ENCODE measurements at regions not wholly inside any gene's neighbourhood (a gene's known extent, or its start where the extent isn't known, plus 50 kb on each side); places are given as distances from the start of the nearest gene placed in this dataset.

GRCh38 chr5:68740226-68740910, 353.4 kb upstream of the SLC30A5 start:
- H3K4me3 Mint-ChIP-seq, result no peak overlapping the region
- H3K4me1 Mint-ChIP-seq (ENCODE audit: low read depth), result peaks cover 9% of the 10 kb centered on the region
- H3K27ac Mint-ChIP-seq, result no peak overlapping the region
- H3K36me3 Mint-ChIP-seq, result no peaks in the 10 kb centered on the region
- H3K27me3 Mint-ChIP-seq, result no peaks in the 10 kb centered on the region
- no peaks in the 10 kb centered on the region for H3K9me3 Mint-ChIP-seq (ENCODE audit: low read depth)

- Mint-ChIP-seq H3K4me1 (ENCODE audit: low read depth) (peaks cover 10% of the 10 kb centered on the region), H3K27ac (no peak overlapping the region), H3K4me3 (no peak overlapping the region), H3K36me3 (no peaks in the 10 kb centered on the region), H3K27me3 (no peaks in the 10 kb centered on the region), H3K9me3 (ENCODE audit: low read depth) (no peaks in the 10 kb centered on the region)
Observed at GRCh38 chr5:68744206-68744605, 349.6 kb upstream of the SLC30A5 start.

DNA sequence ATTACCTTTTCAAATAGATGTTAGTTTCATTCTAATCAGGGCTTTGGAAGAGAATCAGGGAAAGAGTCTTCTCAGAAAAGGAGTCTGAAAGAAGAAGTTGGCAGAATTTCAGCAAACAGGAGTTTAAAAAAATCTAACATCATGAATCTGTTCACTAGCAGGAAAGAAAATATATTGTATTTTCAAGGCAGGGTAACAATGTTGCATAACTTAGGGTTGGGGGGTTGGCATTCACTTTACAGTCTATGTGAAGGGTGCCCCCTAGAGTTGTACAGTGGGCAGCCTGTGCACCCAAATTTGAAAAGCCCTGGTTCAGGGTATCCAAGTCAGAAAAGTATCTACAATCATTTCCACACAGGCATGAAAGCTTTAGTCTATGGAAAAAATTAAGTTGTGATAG, 348.4 kb upstream of the SLC30A5 start:
- Mint-ChIP-seq H3K27me3 (peaks cover 2% of the 10 kb centered on the region), H3K36me3 (no peaks in the 10 kb centered on the region), H3K4me1 (ENCODE audit: low read depth) (peaks cover 10% of the 10 kb centered on the region), H3K9me3 (ENCODE audit: low read depth) (no peaks in the 10 kb centered on the region), H3K4me3 (no peak overlapping the region), H3K27ac (no peak overlapping the region)

GRCh38 chr5:68746220-68746619, 347.6 kb upstream of the SLC30A5 start:
- Mint-ChIP-seq H3K27ac (no peak overlapping the region), H3K27me3 (peaks cover 2% of the 10 kb centered on the region), H3K4me3 (no peak overlapping the region), H3K36me3 (no peaks in the 10 kb centered on the region), H3K4me1 (ENCODE audit: low read depth) (peaks cover 10% of the 10 kb centered on the region), H3K9me3 (ENCODE audit: low read depth) (no peaks in the 10 kb centered on the region)

GRCh38 chr5:68746643-68747420, 347.0 kb upstream of the SLC30A5 start:
- Mint-ChIP-seq H3K27me3 (peaks cover 2% of the 10 kb centered on the region), H3K9me3 (ENCODE audit: low read depth) (no peaks in the 10 kb centered on the region), H3K4me3 (no peak overlapping the region), H3K36me3 (no peaks in the 10 kb centered on the region), H3K27ac (no peak overlapping the region), H3K4me1 (ENCODE audit: low read depth) (peaks cover 10% of the 10 kb centered on the region)

DNA sequence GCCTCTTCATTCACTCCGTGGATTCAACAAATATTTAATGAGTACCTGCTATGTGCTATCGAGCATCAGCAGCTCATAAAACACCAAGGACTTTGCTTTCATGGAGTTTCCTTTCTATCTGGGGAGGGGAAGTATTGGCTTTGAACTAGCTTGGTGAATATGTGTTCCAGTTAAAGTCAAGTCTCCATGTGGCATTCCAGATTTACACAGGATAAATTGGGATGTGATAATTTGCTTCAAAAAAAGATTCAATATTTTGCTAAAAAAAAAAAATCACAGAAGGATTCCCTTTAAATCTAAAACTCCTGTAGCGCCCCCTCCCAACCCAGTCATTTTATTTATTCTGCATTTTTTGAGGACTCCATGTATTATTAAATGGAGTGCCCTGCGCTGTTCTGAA, 346.3 kb upstream of the SLC30A5 start:
- H3K36me3 Mint-ChIP-seq, result no peaks in the 10 kb centered on the region
- no peak overlapping the region for H3K27ac Mint-ChIP-seq
- no peak overlapping the region for H3K4me3 Mint-ChIP-seq
- H3K9me3 Mint-ChIP-seq (ENCODE audit: low read depth), result no peaks in the 10 kb centered on the region
- peaks cover 10% of the 10 kb centered on the region for H3K4me1 Mint-ChIP-seq (ENCODE audit: low read depth)
- peaks cover 2% of the 10 kb centered on the region for H3K27me3 Mint-ChIP-seq

GRCh38 chr5:68748101-68748500, 345.7 kb upstream of the SLC30A5 start:
- Mint-ChIP-seq H3K9me3 (ENCODE audit: low read depth) (no peaks in the 10 kb centered on the region), H3K27ac (no peak overlapping the region), H3K27me3 (peaks cover 2% of the 10 kb centered on the region), H3K36me3 (no peaks in the 10 kb centered on the region), H3K4me3 (no peak overlapping the region), H3K4me1 (ENCODE audit: low read depth) (peaks cover 10% of the 10 kb centered on the region)

DNA sequence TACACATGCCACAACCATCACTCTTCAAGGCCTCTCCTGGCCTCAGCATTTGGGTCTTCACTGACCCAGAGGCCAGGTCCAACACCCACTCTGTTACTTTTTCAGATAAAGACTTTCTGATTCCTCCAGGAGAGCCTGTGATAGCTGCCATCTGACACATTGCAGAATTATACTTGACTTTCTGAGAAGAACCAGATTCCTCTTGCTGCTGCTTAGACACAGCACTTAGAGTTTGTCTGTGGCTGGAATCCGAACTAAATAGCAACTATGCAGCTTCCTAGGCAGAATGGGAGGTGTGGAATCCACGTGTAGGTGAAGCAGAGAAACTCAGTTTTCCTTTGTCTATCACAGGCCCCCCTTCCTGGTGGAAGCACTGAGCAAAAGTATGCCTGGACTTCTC, 344.7 kb upstream of the SLC30A5 start:
- Mint-ChIP-seq H3K27ac (no peak overlapping the region), H3K4me3 (no peak overlapping the region), H3K9me3 (ENCODE audit: low read depth) (no peaks in the 10 kb centered on the region), H3K27me3 (peaks cover 2% of the 10 kb centered on the region), H3K36me3 (no peaks in the 10 kb centered on the region), H3K4me1 (ENCODE audit: low read depth) (peaks cover 10% of the 10 kb centered on the region)

DNA sequence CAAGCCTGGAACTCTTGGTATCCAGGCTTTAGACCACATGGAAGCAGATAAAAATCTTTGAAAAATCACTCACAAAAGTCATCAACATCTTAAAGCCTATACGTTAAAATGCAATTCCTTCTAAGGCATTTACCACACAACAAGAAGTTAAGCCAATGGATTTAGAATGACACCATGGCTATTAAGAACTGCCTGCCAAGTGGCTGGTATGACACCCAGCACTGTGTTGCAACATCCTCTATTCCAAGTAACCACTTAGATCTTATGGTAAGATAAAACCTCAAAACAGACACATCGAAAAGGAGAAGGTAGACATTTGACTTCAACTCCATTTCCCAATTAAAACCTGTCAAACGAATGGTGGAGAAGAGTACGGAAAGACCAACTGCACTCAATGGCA, 344.2 kb upstream of the SLC30A5 start:
- no peak overlapping the region for H3K27ac Mint-ChIP-seq
- no peaks in the 10 kb centered on the region for H3K36me3 Mint-ChIP-seq
- H3K27me3 Mint-ChIP-seq, result peaks cover 2% of the 10 kb centered on the region
- no peaks in the 10 kb centered on the region for H3K9me3 Mint-ChIP-seq (ENCODE audit: low read depth)
- H3K4me3 Mint-ChIP-seq, result no peak overlapping the region
- peaks cover 10% of the 10 kb centered on the region for H3K4me1 Mint-ChIP-seq (ENCODE audit: low read depth)

- Mint-ChIP-seq H3K27ac (no peak overlapping the region), H3K9me3 (ENCODE audit: low read depth) (no peaks in the 10 kb centered on the region), H3K4me1 (ENCODE audit: low read depth) (peaks cover 2% of the 10 kb centered on the region), H3K4me3 (no peak overlapping the region), H3K36me3 (no peaks in the 10 kb centered on the region), H3K27me3 (peaks cover 2% of the 10 kb centered on the region)
Observed at GRCh38 chr5:68751661-68752060, 342.2 kb upstream of the SLC30A5 start.

DNA sequence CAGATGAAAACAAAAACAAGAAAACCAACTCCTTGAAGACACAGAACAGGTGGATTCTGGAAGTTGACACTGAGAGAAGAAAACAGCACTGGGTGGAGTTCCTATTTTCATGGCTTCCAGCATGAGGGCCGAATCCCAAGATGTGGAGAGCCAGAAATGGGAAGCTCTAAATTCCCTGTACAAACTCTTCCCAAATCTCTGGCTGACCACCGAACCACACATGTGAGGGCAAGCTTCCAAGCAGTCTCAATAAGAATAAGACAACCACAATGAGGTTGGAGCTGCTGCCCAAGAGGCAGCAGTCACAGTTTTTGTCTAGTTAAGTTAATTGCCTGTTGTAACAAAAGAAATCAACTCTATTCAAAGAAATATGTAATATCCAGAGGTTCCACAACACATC, 339.3 kb upstream of the SLC30A5 start:
- H3K4me3 Mint-ChIP-seq, result no peak overlapping the region
- no peaks in the 10 kb centered on the region for H3K9me3 Mint-ChIP-seq (ENCODE audit: low read depth)
- H3K36me3 Mint-ChIP-seq, result no peaks in the 10 kb centered on the region
- H3K27ac Mint-ChIP-seq, result no peak overlapping the region
- peaks cover 2% of the 10 kb centered on the region for H3K4me1 Mint-ChIP-seq (ENCODE audit: low read depth)
- peaks cover 2% of the 10 kb centered on the region for H3K27me3 Mint-ChIP-seq

DNA sequence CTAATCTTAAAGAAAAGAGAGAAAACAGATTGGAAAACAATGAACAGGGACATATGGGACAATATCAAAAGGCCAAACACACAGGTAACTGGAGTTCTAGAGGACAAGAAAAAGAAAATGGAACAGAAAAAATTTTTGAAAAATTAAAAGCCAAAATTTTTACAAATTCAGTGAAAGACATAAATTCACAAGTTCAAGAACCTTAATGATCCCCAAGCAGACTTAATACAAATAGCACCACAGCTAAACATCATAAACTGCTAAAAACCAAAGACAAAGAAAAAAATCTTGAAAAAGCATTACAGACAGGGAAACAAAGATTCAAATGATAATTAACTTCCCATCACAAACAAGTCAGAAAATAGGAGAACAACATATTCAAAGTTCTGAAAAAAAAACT, 338.5 kb upstream of the SLC30A5 start:
- H3K27me3 Mint-ChIP-seq, result no peaks in the 10 kb centered on the region
- no peak overlapping the region for H3K27ac Mint-ChIP-seq

GRCh38 chr5:68757006-68757405, 336.8 kb upstream of the SLC30A5 start:
- H3K9me3 Mint-ChIP-seq (ENCODE audit: low read depth), result no peaks in the 10 kb centered on the region
- H3K4me3 Mint-ChIP-seq, result no peak overlapping the region

More for the DNA sequence above, 338.5 kb upstream of the SLC30A5 start:
- no peaks in the 10 kb centered on the region for H3K4me1 Mint-ChIP-seq (ENCODE audit: low read depth)
- H3K9me3 Mint-ChIP-seq (ENCODE audit: low read depth), result no peaks in the 10 kb centered on the region
- H3K36me3 Mint-ChIP-seq, result no peaks in the 10 kb centered on the region
- H3K4me3 Mint-ChIP-seq, result no peak overlapping the region

GRCh38 chr5:68757626-68758212, 336.1 kb upstream of the SLC30A5 start:
- Mint-ChIP-seq H3K4me1 (ENCODE audit: low read depth) (no peaks in the 10 kb centered on the region), H3K36me3 (no peaks in the 10 kb centered on the region), H3K27me3 (no peaks in the 10 kb centered on the region), H3K4me3 (no peak overlapping the region), H3K9me3 (ENCODE audit: low read depth) (no peaks in the 10 kb centered on the region), H3K27ac (no peak overlapping the region)

More at GRCh38 chr5:68757006-68757405, 336.8 kb upstream of the SLC30A5 start:
- H3K4me1 Mint-ChIP-seq (ENCODE audit: low read depth), result no peaks in the 10 kb centered on the region
- H3K36me3 Mint-ChIP-seq, result no peaks in the 10 kb centered on the region
- H3K27me3 Mint-ChIP-seq, result no peaks in the 10 kb centered on the region
- no peak overlapping the region for H3K27ac Mint-ChIP-seq

DNA sequence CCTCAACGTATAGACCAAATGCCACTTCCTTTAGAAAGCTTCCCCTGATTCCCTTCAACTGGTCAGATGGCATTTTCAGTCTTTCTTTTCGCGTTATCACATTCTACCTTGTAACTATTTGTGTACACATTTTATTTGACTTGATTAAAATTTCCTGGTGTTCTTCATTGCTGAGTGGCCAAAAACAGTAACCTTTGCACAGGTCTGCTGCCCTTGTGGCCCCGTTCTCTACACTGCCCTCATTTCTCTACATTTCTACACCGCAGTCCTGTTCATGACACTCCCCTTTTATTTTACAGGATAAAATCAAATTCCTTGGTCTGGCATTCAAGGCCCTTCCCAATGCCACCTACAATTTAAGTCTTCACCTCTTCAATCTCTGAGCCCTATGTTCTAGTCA, 334.2 kb upstream of the SLC30A5 start:
- no peaks in the 10 kb centered on the region for H3K9me3 Mint-ChIP-seq (ENCODE audit: low read depth)
- no peaks in the 10 kb centered on the region for H3K4me1 Mint-ChIP-seq (ENCODE audit: low read depth)
- H3K36me3 Mint-ChIP-seq, result no peaks in the 10 kb centered on the region
- no peak overlapping the region for H3K4me3 Mint-ChIP-seq
- no peak overlapping the region for H3K27ac Mint-ChIP-seq
- no peaks in the 10 kb centered on the region for H3K27me3 Mint-ChIP-seq
